Fibroblast of lung (primary cell): ENCODE measurements at regions not wholly inside any gene's neighbourhood (a gene's known extent, or its start where the extent isn't known, plus 50 kb on each side); places are given as distances from the start of the nearest gene placed in this dataset.

Experiments
- DNase-seq, 2 donors: peaks; one replicate each; pipeline versions ENCODE4 v3.0.0 to v3.0.0-alpha.2; 2010; ENCODE audit warnings: low read depth in 2 of 2
- H2AFZ ChIP-seq: 2 replicates; pipeline ENCODE4 v1.5.1; 2012; ENCODE audit warnings: low read length, control low read depth, inconsistent platforms
- H3K27ac ChIP-seq: 2 replicates; pipeline ENCODE4 v1.5.1; 2011; ENCODE audit warnings: low read length, control low read depth; ENCODE audit not compliant: insufficient read depth
- H3K27me3 ChIP-seq: 2 replicates; pipeline ENCODE4 v1.5.1; 2011; ENCODE audit warnings: mild to moderate bottlenecking, low read length; ENCODE audit not compliant: control insufficient read depth, insufficient read depth
- H3K36me3 ChIP-seq: 2 replicates; pipeline ENCODE4 v1.5.1; 2011; ENCODE audit warnings: low read length; ENCODE audit not compliant: control insufficient read depth, insufficient read depth
- H3K4me1 ChIP-seq: 2 replicates; pipeline ENCODE4 v1.5.1; 2011; ENCODE audit warnings: low read length; ENCODE audit not compliant: control insufficient read depth, insufficient read depth; ENCODE audit errors: extremely low read depth
- H3K4me2 ChIP-seq: 2 replicates; pipeline ENCODE4 v1.5.1; 2011; ENCODE audit warnings: low read length, control low read depth; ENCODE audit not compliant: insufficient read depth; ENCODE audit errors: extremely low read depth
- H3K4me3 ChIP-seq, 4 experiments: fragments of 200-600 bp in 1 of 4; sonication (generic) in 1 of 4; replicated peaks in 1 of 4; 2 replicates each; pipeline ENCODE4 v1.5.1; 2011 to 2016; ENCODE audit warnings: low read length in 4 of 4, low read depth in 3 of 4, mild to moderate bottlenecking in 3 of 4, control low read depth in 2 of 4, inconsistent platforms in 1 of 4, mixed read lengths in 1 of 4; ENCODE audit not compliant: insufficient read depth in 1 of 4; ENCODE audit errors: control extremely low read depth in 1 of 4
- H3K79me2 ChIP-seq: 2 replicates; pipeline ENCODE4 v1.5.1; 2012; ENCODE audit warnings: mild to moderate bottlenecking, low read length, inconsistent platforms; ENCODE audit not compliant: control insufficient read depth, insufficient read depth
- H3K9ac ChIP-seq: 2 replicates; pipeline ENCODE4 v1.5.1; 2011; ENCODE audit warnings: mild to moderate bottlenecking, low read length, control low read depth; ENCODE audit not compliant: insufficient read depth
- H3K9me3 ChIP-seq: 2 replicates; pipeline ENCODE4 v1.5.1; 2012; ENCODE audit warnings: low read depth, low read length; ENCODE audit not compliant: control insufficient read depth, insufficient read depth
- H4K20me1 ChIP-seq: 2 replicates; pipeline ENCODE4 v1.5.1; 2011; ENCODE audit warnings: low read length; ENCODE audit not compliant: control insufficient read depth, insufficient read depth; ENCODE audit errors: extremely low read depth
- EZH2 ChIP-seq: IDR thresholded peaks from 2 replicates; pipeline ENCODE4 v1.5.1; 2012; ENCODE audit warnings: low read length, control low read depth, mild to moderate bottlenecking; ENCODE audit errors: missing control alignments
- TF ChIP-seq, protein P1 (sequence below), 2 donors: IDR thresholded peaks in 1 of 2; conservative IDR thresholded peaks in 1 of 2; 1 replicate in 1 of 2; 2 replicates in 1 of 2; pipeline ENCODE4 v1.5.1; 2011 to 2012; ENCODE audit warnings: low read length in 2 of 2, control low read depth in 1 of 2, inconsistent platforms in 1 of 2, low read depth in 1 of 2, mild to moderate bottlenecking in 1 of 2

DNA sequence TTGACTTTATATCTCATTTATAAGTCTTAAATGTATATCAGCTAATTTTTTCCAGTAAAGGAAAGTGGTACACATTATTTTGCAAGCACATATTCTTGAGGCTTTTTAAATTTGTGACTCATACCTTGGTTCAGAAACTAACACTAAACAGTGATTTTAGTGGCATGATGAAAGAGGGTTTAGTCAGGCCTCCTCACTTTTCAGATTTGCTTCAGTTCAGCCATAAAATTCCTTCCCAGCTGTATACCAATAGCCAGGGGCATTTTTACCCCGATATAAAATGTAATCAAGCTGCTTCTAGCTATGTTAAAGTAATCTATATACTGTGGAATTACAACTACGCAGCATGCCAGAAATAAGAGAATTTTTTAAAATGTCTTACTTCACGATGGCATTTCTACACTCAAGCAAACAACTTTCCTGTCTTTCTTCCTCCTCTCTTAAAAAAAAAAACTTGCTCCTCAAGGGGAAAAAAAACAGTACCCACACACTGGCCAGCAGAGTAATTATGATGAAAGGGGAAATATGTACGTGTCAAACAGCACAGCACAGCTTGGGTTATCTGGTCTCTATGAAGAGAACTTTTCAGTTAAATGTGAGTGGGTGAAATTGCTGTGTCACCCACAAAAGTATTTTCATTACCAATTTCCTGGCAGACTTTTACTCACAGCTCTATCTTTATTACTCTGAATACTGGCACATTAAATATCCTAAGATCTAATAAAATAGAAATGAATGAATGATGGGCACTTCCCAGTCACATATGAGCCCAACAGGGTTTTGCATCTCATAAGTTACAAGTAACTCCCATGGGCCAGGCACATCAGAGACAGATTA, 244.8 kb upstream of the TENT5A start:
- H3K27ac ChIP-seq: peak overlapping the region; percentile 83
- no peaks in the 10 kb centered on the region for H4K20me1 ChIP-seq
- peaks cover 19% of the 10 kb centered on the region for H3K4me1 ChIP-seq
- peak overlapping the region; percentile 11 for H3K4me2 ChIP-seq
- H2AFZ ChIP-seq: no peak overlapping the region
- no peaks in the 10 kb centered on the region for H3K79me2 ChIP-seq
- no peaks in the 10 kb centered on the region for H3K36me3 ChIP-seq
- no peaks in the 10 kb centered on the region for H3K9me3 ChIP-seq
- H3K9ac ChIP-seq: no peak overlapping the region
- DNase-seq: peak; percentile 85 to 89
- no peaks in the 10 kb centered on the region for H3K27me3 ChIP-seq
- H3K4me3 ChIP-seq: no peak overlapping the region
- no peak for TF ChIP-seq EZH2
- TF ChIP-seq, protein P1, sequence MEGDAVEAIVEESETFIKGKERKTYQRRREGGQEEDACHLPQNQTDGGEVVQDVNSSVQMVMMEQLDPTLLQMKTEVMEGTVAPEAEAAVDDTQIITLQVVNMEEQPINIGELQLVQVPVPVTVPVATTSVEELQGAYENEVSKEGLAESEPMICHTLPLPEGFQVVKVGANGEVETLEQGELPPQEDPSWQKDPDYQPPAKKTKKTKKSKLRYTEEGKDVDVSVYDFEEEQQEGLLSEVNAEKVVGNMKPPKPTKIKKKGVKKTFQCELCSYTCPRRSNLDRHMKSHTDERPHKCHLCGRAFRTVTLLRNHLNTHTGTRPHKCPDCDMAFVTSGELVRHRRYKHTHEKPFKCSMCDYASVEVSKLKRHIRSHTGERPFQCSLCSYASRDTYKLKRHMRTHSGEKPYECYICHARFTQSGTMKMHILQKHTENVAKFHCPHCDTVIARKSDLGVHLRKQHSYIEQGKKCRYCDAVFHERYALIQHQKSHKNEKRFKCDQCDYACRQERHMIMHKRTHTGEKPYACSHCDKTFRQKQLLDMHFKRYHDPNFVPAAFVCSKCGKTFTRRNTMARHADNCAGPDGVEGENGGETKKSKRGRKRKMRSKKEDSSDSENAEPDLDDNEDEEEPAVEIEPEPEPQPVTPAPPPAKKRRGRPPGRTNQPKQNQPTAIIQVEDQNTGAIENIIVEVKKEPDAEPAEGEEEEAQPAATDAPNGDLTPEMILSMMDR (conservative IDR thresholded peaks at IDR 0.05 in 1 of 2, IDR thresholded peaks at IDR 0.05 in 1 of 2; ENCODE audit: low read depth in 1 of 2, low read length in 2 of 2): no peak

DNA sequence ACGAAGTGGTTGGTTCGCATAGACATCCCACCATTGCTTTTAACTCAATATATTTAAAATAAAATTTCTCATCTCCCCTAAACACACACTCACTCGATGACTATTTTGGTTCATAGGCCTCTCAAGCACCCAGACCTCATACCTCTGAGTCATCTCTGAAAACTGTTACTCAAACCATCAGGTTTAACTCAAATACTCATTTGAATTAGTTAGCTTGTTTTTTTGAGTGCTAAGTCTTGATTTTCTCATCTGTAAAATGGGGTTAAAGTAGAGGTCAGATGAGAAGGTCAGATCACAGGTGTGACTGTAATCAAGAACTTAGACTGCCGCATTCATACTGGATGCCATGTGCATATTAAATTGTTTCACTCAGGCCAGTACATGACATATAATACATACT, 243.9 kb upstream of the TENT5A start:
- H3K9ac ChIP-seq: no peak overlapping the region
- no peak for TF ChIP-seq EZH2
- TF ChIP-seq, protein P1 (conservative IDR thresholded peaks at IDR 0.05 in 1 of 2, IDR thresholded peaks at IDR 0.05 in 1 of 2; ENCODE audit: low read depth in 1 of 2, low read length in 2 of 2): no peak
- no peak overlapping the region for H2AFZ ChIP-seq
- peak overlapping the region; percentile 83 for H3K27ac ChIP-seq
- no peaks in the 10 kb centered on the region for H3K9me3 ChIP-seq
- DNase-seq: peak; percentile 69 to 94
- no peaks in the 10 kb centered on the region for H3K79me2 ChIP-seq
- H3K36me3 ChIP-seq: no peaks in the 10 kb centered on the region
- H3K4me1 ChIP-seq: peaks cover 19% of the 10 kb centered on the region
- no peak overlapping the region for H3K4me2 ChIP-seq
- no peaks in the 10 kb centered on the region for H4K20me1 ChIP-seq
- no peak overlapping the region for H3K4me3 ChIP-seq
- no peaks in the 10 kb centered on the region for H3K27me3 ChIP-seq

GRCh38 chr6:81995548-81996289, 243.2 kb upstream of the TENT5A start:
- H4K20me1 ChIP-seq: no peaks in the 10 kb centered on the region
- peak; percentile 31 to 78 for DNase-seq

More at GRCh38 chr6:81995548-81996289, 243.2 kb upstream of the TENT5A start:
- H3K9ac ChIP-seq: no peak overlapping the region
- peaks cover 19% of the 10 kb centered on the region for H3K4me1 ChIP-seq
- H3K27ac ChIP-seq: peak overlapping the region; percentile 64
- H2AFZ ChIP-seq: no peak overlapping the region
- peak overlapping the region; percentile 17 for H3K4me2 ChIP-seq
- no peak overlapping the region for H3K4me3 ChIP-seq
- TF ChIP-seq, protein P1 (conservative IDR thresholded peaks at IDR 0.05 in 1 of 2, IDR thresholded peaks at IDR 0.05 in 1 of 2; ENCODE audit: low read depth in 1 of 2, low read length in 2 of 2): no peak
- no peak for TF ChIP-seq EZH2
- no peaks in the 10 kb centered on the region for H3K9me3 ChIP-seq
- no peaks in the 10 kb centered on the region for H3K79me2 ChIP-seq
- H3K36me3 ChIP-seq: no peaks in the 10 kb centered on the region
- no peaks in the 10 kb centered on the region for H3K27me3 ChIP-seq
